ENCODE measurements at regions not wholly inside any gene's neighbourhood (a gene's known extent, or its start where the extent isn't known, plus 50 kb on each side); places are given as distances from the start of the nearest gene placed in this dataset.

DNA sequence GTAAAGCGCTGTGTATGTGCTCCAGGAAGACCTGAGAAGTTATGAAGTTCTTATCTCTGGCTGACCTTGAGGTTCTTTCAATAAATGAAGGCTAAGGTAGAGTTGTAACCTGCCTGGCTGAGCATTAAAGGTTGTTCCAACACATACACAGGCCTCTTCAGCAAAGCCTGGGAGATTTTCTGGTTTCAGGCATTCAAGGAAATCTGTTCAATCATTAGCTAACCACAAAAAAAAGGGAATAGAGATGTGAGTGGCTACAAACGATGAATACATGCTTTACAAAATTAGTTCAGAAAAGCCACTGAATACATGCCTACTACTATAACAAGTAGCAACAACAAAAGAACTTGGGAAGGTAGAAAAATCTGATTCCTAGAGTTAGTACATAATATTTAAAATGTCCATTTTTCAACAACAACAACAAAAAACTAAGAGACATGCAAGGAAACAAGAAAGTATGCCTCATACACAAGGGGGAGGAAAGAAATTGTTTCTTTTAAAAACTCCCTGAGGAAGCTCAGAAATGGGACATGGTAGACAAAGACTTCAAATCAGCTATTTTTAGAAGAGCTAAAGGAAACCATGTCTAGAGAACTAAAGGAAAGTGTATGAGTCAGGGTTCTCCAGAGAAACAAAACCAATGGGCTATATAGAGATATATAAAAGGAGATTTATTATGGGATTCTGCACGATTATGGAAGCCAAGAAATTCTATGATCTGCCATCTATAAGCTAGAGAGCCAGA is 191.5 kb upstream of the IPO5 start:
- TF ChIP-seq, protein P1, sequence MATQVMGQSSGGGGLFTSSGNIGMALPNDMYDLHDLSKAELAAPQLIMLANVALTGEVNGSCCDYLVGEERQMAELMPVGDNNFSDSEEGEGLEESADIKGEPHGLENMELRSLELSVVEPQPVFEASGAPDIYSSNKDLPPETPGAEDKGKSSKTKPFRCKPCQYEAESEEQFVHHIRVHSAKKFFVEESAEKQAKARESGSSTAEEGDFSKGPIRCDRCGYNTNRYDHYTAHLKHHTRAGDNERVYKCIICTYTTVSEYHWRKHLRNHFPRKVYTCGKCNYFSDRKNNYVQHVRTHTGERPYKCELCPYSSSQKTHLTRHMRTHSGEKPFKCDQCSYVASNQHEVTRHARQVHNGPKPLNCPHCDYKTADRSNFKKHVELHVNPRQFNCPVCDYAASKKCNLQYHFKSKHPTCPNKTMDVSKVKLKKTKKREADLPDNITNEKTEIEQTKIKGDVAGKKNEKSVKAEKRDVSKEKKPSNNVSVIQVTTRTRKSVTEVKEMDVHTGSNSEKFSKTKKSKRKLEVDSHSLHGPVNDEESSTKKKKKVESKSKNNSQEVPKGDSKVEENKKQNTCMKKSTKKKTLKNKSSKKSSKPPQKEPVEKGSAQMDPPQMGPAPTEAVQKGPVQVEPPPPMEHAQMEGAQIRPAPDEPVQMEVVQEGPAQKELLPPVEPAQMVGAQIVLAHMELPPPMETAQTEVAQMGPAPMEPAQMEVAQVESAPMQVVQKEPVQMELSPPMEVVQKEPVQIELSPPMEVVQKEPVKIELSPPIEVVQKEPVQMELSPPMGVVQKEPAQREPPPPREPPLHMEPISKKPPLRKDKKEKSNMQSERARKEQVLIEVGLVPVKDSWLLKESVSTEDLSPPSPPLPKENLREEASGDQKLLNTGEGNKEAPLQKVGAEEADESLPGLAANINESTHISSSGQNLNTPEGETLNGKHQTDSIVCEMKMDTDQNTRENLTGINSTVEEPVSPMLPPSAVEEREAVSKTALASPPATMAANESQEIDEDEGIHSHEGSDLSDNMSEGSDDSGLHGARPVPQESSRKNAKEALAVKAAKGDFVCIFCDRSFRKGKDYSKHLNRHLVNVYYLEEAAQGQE (IDR thresholded peaks at IDR 0.05; ENCODE audit: insufficient read depth in 1 of 2, low read depth in 2 of 2, low read length in 2 of 2), result no peak
- TF ChIP-seq POLR2AphosphoS5 (IDR thresholded peaks at IDR 0.05; ENCODE audit: low read depth, low read length) (no peak), FOXP2 (optimal IDR thresholded peaks at IDR 0.05; ENCODE audit: borderline replicate concordance, extremely low read depth, extremely low read length, insufficient read depth) (no peak), SIN3A (IDR thresholded peaks at IDR 0.05; ENCODE audit: borderline replicate concordance, insufficient read depth, low read length) (no peak), TAF1 (IDR thresholded peaks at IDR 0.05; ENCODE audit: borderline replicate concordance, insufficient read depth, low read length) (no peak)

DNA sequence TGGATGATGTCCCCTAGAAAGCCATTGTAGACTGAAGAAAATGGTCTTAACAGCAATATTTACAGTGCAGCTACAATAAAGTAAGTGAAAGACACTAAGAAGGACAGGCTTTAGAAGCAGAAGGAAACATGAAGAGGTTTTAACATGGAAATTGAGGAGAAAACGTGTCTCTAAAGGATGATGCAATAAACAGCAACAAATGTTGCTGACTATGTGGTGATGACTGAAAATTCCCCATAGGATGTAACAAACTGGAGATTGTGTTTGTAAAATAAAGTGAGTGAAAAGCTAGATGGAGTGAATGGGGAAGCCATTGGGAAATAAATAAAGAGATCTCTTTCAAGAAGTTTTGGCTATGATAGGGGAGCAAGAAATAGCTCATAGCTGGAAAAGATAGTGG is 186.7 kb upstream of the IPO5 start:
- TF ChIP-seq POLR2AphosphoS5 (IDR thresholded peaks at IDR 0.05; ENCODE audit: low read depth, low read length) (no peak), FOXP2 (optimal IDR thresholded peaks at IDR 0.05; ENCODE audit: borderline replicate concordance, extremely low read depth, extremely low read length, insufficient read depth) (no peak), SIN3A (IDR thresholded peaks at IDR 0.05; ENCODE audit: borderline replicate concordance, insufficient read depth, low read length) (no peak), TAF1 (IDR thresholded peaks at IDR 0.05; ENCODE audit: borderline replicate concordance, insufficient read depth, low read length) (no peak)
- TF ChIP-seq, protein P1 (IDR thresholded peaks at IDR 0.05; ENCODE audit: insufficient read depth in 1 of 2, low read depth in 2 of 2, low read length in 2 of 2), result no peak

DNA sequence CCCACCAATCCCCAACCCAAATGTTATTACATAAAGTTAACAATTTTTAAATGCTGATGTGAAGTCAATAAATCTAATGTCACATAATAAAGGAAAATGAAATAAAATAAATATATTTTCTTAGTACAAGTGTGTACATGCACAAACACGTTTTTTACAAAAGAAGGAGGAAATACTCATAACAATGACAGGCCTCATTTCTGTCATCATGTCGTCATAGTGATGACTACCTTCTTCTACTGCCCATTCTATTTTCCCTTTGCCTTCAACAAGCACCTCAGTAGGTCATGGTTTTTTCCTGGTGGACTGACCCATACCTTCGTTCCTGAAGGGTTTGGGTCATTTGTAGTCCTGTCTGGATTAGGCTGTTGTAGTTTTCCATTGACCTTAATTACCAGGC is 185.3 kb upstream of the IPO5 start:
- no peak for TF ChIP-seq SIN3A (IDR thresholded peaks at IDR 0.05; ENCODE audit: borderline replicate concordance, insufficient read depth, low read length)
- TF ChIP-seq, protein P1 (IDR thresholded peaks at IDR 0.05; ENCODE audit: insufficient read depth in 1 of 2, low read depth in 2 of 2, low read length in 2 of 2), result no peak
- TF ChIP-seq FOXP2 (optimal IDR thresholded peaks at IDR 0.05; ENCODE audit: borderline replicate concordance, extremely low read depth, extremely low read length, insufficient read depth), result no peak
- no peak for TF ChIP-seq TAF1 (IDR thresholded peaks at IDR 0.05; ENCODE audit: borderline replicate concordance, insufficient read depth, low read length)
- TF ChIP-seq POLR2AphosphoS5 (IDR thresholded peaks at IDR 0.05; ENCODE audit: low read depth, low read length), result no peak

DNA sequence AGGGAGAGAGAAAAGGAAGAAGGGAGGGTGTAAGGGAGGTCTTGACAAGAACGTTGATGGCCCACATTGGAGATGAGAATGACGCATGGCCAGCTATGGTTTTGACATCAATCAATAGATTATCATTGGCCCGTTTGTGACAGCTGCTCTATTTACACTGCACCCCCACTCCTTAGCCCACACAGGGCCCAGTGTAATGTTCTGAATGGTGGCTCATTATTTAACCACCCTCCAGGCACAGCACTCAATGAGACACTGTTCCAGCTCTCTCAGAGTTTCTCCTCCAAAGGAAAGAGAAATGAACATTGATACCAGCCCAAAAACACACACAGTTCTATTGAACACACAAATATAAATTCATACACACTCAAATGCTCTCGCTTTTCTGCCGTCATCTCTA is 173.0 kb upstream of the IPO5 start:
- TF ChIP-seq POLR2AphosphoS5 (IDR thresholded peaks at IDR 0.05; ENCODE audit: low read depth, low read length) (no peak), TAF1 (IDR thresholded peaks at IDR 0.05; ENCODE audit: borderline replicate concordance, insufficient read depth, low read length) (no peak), SIN3A (IDR thresholded peaks at IDR 0.05; ENCODE audit: borderline replicate concordance, insufficient read depth, low read length) (no peak), FOXP2 (optimal IDR thresholded peaks at IDR 0.05; ENCODE audit: borderline replicate concordance, extremely low read depth, extremely low read length, insufficient read depth) (no peak)
- TF ChIP-seq, protein P1 (IDR thresholded peaks at IDR 0.05; ENCODE audit: insufficient read depth in 1 of 2, low read depth in 2 of 2, low read length in 2 of 2), result no peak

All from PFSK-1 (cell line).